Gastrocnemius medialis (tissue), 4 donors: ENCODE measurements at regions not wholly inside any gene's neighbourhood (a gene's known extent, or its start where the extent isn't known, plus 50 kb on each side); places are given as distances from the start of the nearest gene placed in this dataset.

ENCODE experiments used
- CTCF ChIP-seq, 5 experiments: fragments of 450-650 bp in 3 of 5; fragments of 200-600 bp in 2 of 5; sonication (generic) in 2 of 5; IDR thresholded peaks in 4 of 5; conservative IDR thresholded peaks in 1 of 5; 1 replicate in 4 of 5; 2 replicates in 1 of 5; pipeline ENCODE4 v1.5.1; 2016 to 2019; ENCODE audit warnings: antibody characterized with exemption in 5 of 5, mild to moderate bottlenecking in 3 of 5, moderate library complexity in 3 of 5
- POLR2A ChIP-seq, 2 donors: fragments of 450-650 bp; IDR thresholded peaks; one replicate each; pipeline ENCODE4 v1.6.1; 2017; ENCODE audit warnings: antibody characterized with exemption in 2 of 2, mild to moderate bottlenecking in 2 of 2, moderate library complexity in 2 of 2

- TF ChIP-seq CTCF (IDR thresholded peaks at IDR 0.05 in 4 of 5, conservative IDR thresholded peaks at IDR 0.05 in 1 of 5), result no peak
- TF ChIP-seq POLR2A (IDR thresholded peaks at IDR 0.05), result no peak
Measured at GRCh38 chr7:106466867-106467266, 182.1 kb upstream of the NAMPT start.
